ENCODE measurements at regions not wholly inside any gene's neighbourhood (a gene's known extent, or its start where the extent isn't known, plus 50 kb on each side); places are given as distances from the start of the nearest gene placed in this dataset.

- Histone ChIP-seq H3K79me2 (ENCODE audit: insufficient read depth, low read length) (no peaks in the 10 kb centered on the region), H3K9me2 (replicated peaks; ENCODE audit: insufficient read depth, low read length) (no peaks in the 10 kb centered on the region), H3K27me3 (ENCODE audit: low read length) (no peaks in the 10 kb centered on the region), H4K20me1 (ENCODE audit: low read depth, low read length) (no peaks in the 10 kb centered on the region), H3K9ac (ENCODE audit: low read length) (no peak overlapping the region), H3F3A (ENCODE audit: insufficient read depth) (no peaks in the 10 kb centered on the region), H3K27ac (ENCODE audit: low read depth, low read length) (no peak overlapping the region), H3K4me2 (ENCODE audit: low read depth, low read length, poor library complexity, severe bottlenecking) (no peak overlapping the region), H3K4me3 (ENCODE audit: insufficient read depth, low read length, poor library complexity, severe bottlenecking) (no peak overlapping the region), H3K36me3 (ENCODE audit: low read length) (no peaks in the 10 kb centered on the region), H2AFZ (ENCODE audit: low read depth, low read length, severe bottlenecking) (no peak overlapping the region), H3K9me3 (ENCODE audit: insufficient read depth, low read length) (no peaks in the 10 kb centered on the region)
- TF ChIP-seq CTCF (IDR thresholded peaks at IDR 0.05; ENCODE audit: insufficient read depth, low read length, poor library complexity, severe bottlenecking) (no peak), EZH2phosphoT487 (conservative IDR thresholded peaks at IDR 0.05; ENCODE audit: low read length) (no peak)
Measured at GRCh38 chr10:4429571-4429970, 396.4 kb upstream of the AKR1E2 start.

- no peak overlapping the region for H3K4me2 ChIP-seq (ENCODE audit: low read depth, low read length, poor library complexity, severe bottlenecking)
- no peak overlapping the region for H3K27ac ChIP-seq (ENCODE audit: low read depth, low read length)
- H3K4me3 ChIP-seq (ENCODE audit: insufficient read depth, low read length, poor library complexity, severe bottlenecking), result no peak overlapping the region
- no peaks in the 10 kb centered on the region for H3K9me3 ChIP-seq (ENCODE audit: insufficient read depth, low read length)
- H3K79me2 ChIP-seq (ENCODE audit: insufficient read depth, low read length), result no peaks in the 10 kb centered on the region
- no peaks in the 10 kb centered on the region for H3K9me2 ChIP-seq (replicated peaks; ENCODE audit: insufficient read depth, low read length)
- no peaks in the 10 kb centered on the region for H4K20me1 ChIP-seq (ENCODE audit: low read depth, low read length)
- no peaks in the 10 kb centered on the region for H3F3A ChIP-seq (ENCODE audit: insufficient read depth)
- H2AFZ ChIP-seq (ENCODE audit: low read depth, low read length, severe bottlenecking), result no peak overlapping the region
- no peaks in the 10 kb centered on the region for H3K27me3 ChIP-seq (ENCODE audit: low read length)
- TF ChIP-seq EZH2phosphoT487 (conservative IDR thresholded peaks at IDR 0.05; ENCODE audit: low read length), result no peak
- TF ChIP-seq CTCF (IDR thresholded peaks at IDR 0.05; ENCODE audit: insufficient read depth, low read length, poor library complexity, severe bottlenecking), result no peak
- H3K36me3 ChIP-seq (ENCODE audit: low read length), result no peaks in the 10 kb centered on the region
- H3K9ac ChIP-seq (ENCODE audit: low read length), result no peak overlapping the region
Measured at GRCh38 chr10:4427532-4427931, 398.5 kb upstream of the AKR1E2 start.

GRCh38 chr10:4426866-4427265 is 399.1 kb upstream of the AKR1E2 start:
- Histone ChIP-seq H3K9me2 (replicated peaks; ENCODE audit: insufficient read depth, low read length) (no peaks in the 10 kb centered on the region), H3K36me3 (ENCODE audit: low read length) (no peaks in the 10 kb centered on the region), H3K4me2 (ENCODE audit: low read depth, low read length, poor library complexity, severe bottlenecking) (no peak overlapping the region), H3K9me3 (ENCODE audit: insufficient read depth, low read length) (no peaks in the 10 kb centered on the region), H4K20me1 (ENCODE audit: low read depth, low read length) (no peaks in the 10 kb centered on the region), H3K9ac (ENCODE audit: low read length) (no peak overlapping the region), H3K79me2 (ENCODE audit: insufficient read depth, low read length) (no peaks in the 10 kb centered on the region), H3K27ac (ENCODE audit: low read depth, low read length) (no peak overlapping the region), H3K4me3 (ENCODE audit: insufficient read depth, low read length, poor library complexity, severe bottlenecking) (no peak overlapping the region), H3F3A (ENCODE audit: insufficient read depth) (no peaks in the 10 kb centered on the region), H3K27me3 (ENCODE audit: low read length) (no peaks in the 10 kb centered on the region), H2AFZ (ENCODE audit: low read depth, low read length, severe bottlenecking) (no peak overlapping the region)
- TF ChIP-seq CTCF (IDR thresholded peaks at IDR 0.05; ENCODE audit: insufficient read depth, low read length, poor library complexity, severe bottlenecking), result no peak
- no peak for TF ChIP-seq EZH2phosphoT487 (conservative IDR thresholded peaks at IDR 0.05; ENCODE audit: low read length)

GRCh38 chr10:4409319-4409718 is 416.7 kb upstream of the AKR1E2 start:
- no peak overlapping the region for H3K9ac ChIP-seq (ENCODE audit: low read length)
- no peaks in the 10 kb centered on the region for H3K9me3 ChIP-seq (ENCODE audit: insufficient read depth, low read length)
- no peaks in the 10 kb centered on the region for H3K36me3 ChIP-seq (ENCODE audit: low read length)
- H3K9me2 ChIP-seq (replicated peaks; ENCODE audit: insufficient read depth, low read length), result no peaks in the 10 kb centered on the region
- H3F3A ChIP-seq (ENCODE audit: insufficient read depth), result no peaks in the 10 kb centered on the region
- H3K27ac ChIP-seq (ENCODE audit: low read depth, low read length), result no peak overlapping the region
- H3K79me2 ChIP-seq (ENCODE audit: insufficient read depth, low read length), result no peaks in the 10 kb centered on the region
- no peak overlapping the region for H2AFZ ChIP-seq (ENCODE audit: low read depth, low read length, severe bottlenecking)
- no peak overlapping the region for H3K4me2 ChIP-seq (ENCODE audit: low read depth, low read length, poor library complexity, severe bottlenecking)
- H3K4me3 ChIP-seq (ENCODE audit: insufficient read depth, low read length, poor library complexity, severe bottlenecking), result no peak overlapping the region
- TF ChIP-seq CTCF (IDR thresholded peaks at IDR 0.05; ENCODE audit: insufficient read depth, low read length, poor library complexity, severe bottlenecking), result no peak
- no peak for TF ChIP-seq EZH2phosphoT487 (conservative IDR thresholded peaks at IDR 0.05; ENCODE audit: low read length)
- H3K27me3 ChIP-seq (ENCODE audit: low read length), result no peaks in the 10 kb centered on the region
- H4K20me1 ChIP-seq (ENCODE audit: low read depth, low read length), result no peaks in the 10 kb centered on the region
